Fibroblast of lung (primary cell): ENCODE measurements at regions not wholly inside any gene's neighbourhood (a gene's known extent, or its start where the extent isn't known, plus 50 kb on each side); places are given as distances from the start of the nearest gene placed in this dataset.

Experiments
- EZH2 ChIP-seq: IDR thresholded peaks from 2 replicates; pipeline ENCODE4 v1.5.1; 2012; ENCODE audit warnings: low read length, control low read depth, mild to moderate bottlenecking; ENCODE audit errors: missing control alignments
- TF ChIP-seq, protein P1 (sequence below), 2 donors: IDR thresholded peaks in 1 of 2; conservative IDR thresholded peaks in 1 of 2; 1 replicate in 1 of 2; 2 replicates in 1 of 2; pipeline ENCODE4 v1.5.1; 2011 to 2012; ENCODE audit warnings: low read length in 2 of 2, control low read depth in 1 of 2, inconsistent platforms in 1 of 2, low read depth in 1 of 2, mild to moderate bottlenecking in 1 of 2

GRCh38 chr9:21579743-21580142 is 97.6 kb upstream of the IFNE start:
- TF ChIP-seq, protein P1, sequence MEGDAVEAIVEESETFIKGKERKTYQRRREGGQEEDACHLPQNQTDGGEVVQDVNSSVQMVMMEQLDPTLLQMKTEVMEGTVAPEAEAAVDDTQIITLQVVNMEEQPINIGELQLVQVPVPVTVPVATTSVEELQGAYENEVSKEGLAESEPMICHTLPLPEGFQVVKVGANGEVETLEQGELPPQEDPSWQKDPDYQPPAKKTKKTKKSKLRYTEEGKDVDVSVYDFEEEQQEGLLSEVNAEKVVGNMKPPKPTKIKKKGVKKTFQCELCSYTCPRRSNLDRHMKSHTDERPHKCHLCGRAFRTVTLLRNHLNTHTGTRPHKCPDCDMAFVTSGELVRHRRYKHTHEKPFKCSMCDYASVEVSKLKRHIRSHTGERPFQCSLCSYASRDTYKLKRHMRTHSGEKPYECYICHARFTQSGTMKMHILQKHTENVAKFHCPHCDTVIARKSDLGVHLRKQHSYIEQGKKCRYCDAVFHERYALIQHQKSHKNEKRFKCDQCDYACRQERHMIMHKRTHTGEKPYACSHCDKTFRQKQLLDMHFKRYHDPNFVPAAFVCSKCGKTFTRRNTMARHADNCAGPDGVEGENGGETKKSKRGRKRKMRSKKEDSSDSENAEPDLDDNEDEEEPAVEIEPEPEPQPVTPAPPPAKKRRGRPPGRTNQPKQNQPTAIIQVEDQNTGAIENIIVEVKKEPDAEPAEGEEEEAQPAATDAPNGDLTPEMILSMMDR (conservative IDR thresholded peaks at IDR 0.05 in 1 of 2, IDR thresholded peaks at IDR 0.05 in 1 of 2; ENCODE audit: low read depth in 1 of 2, low read length in 2 of 2), result no peak
- no peak for TF ChIP-seq EZH2
